ENCODE measurements at regions not wholly inside any gene's neighbourhood (a gene's known extent, or its start where the extent isn't known, plus 50 kb on each side); places are given as distances from the start of the nearest gene placed in this dataset.

GRCh38 chr3:157566596-157566995, 63.4 kb upstream of the VEPH1 start:
- no peak overlapping the region for H3K4me3 Mint-ChIP-seq
- no peak overlapping the region for H3K27ac Mint-ChIP-seq (ENCODE audit: low read depth)
- H3K36me3 Mint-ChIP-seq (ENCODE audit: insufficient read depth), result peaks cover 2% of the 10 kb centered on the region
- H3K4me1 Mint-ChIP-seq, result no peaks in the 10 kb centered on the region
- ATAC-seq (replicated peaks; ENCODE audit: extremely low read depth, poor library complexity, severe bottlenecking) (no peak), DNase-seq (ENCODE audit: low spot score in 2 of 2) (no peak)
- no peaks in the 10 kb centered on the region for H3K9me3 Mint-ChIP-seq
- H3K27me3 Mint-ChIP-seq, result peaks cover 8% of the 10 kb centered on the region

DNA sequence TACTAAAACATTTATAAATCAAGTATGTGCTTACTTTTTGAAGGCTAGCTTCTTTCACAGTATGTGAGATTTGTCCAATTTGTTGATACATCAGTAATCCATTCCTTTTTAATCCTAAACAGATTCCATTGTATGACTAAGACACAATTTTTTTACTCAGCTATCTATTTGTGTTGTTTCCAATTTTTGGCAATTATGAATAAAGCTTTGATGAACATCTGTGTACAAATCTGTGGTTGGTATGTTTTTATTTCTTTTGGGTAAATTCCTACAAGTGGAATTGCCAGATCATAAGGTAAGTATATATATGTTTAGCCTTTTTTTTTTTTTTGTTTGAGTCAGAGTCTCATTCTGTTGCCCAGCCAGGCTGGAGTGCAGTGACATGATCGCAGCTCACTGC, 56.2 kb upstream of the VEPH1 start:
- no peaks in the 10 kb centered on the region for H3K9me3 Mint-ChIP-seq

More for the DNA sequence above, 56.2 kb upstream of the VEPH1 start:
- H3K27me3 Mint-ChIP-seq, result peaks cover 26% of the 10 kb centered on the region
- no peaks in the 10 kb centered on the region for H3K36me3 Mint-ChIP-seq (ENCODE audit: insufficient read depth)
- DNase-seq (ENCODE audit: low spot score in 2 of 2) (no peak), ATAC-seq (replicated peaks; ENCODE audit: extremely low read depth, poor library complexity, severe bottlenecking) (no peak)
- H3K27ac Mint-ChIP-seq (ENCODE audit: low read depth), result no peak overlapping the region
- H3K4me1 Mint-ChIP-seq, result no peaks in the 10 kb centered on the region
- H3K4me3 Mint-ChIP-seq, result no peak overlapping the region

All from central memory CD8-positive, alpha-beta T cell (primary cell).